ENCODE measurements at regions not wholly inside any gene's neighbourhood (a gene's known extent, or its start where the extent isn't known, plus 50 kb on each side); places are given as distances from the start of the nearest gene placed in this dataset.

DNA sequence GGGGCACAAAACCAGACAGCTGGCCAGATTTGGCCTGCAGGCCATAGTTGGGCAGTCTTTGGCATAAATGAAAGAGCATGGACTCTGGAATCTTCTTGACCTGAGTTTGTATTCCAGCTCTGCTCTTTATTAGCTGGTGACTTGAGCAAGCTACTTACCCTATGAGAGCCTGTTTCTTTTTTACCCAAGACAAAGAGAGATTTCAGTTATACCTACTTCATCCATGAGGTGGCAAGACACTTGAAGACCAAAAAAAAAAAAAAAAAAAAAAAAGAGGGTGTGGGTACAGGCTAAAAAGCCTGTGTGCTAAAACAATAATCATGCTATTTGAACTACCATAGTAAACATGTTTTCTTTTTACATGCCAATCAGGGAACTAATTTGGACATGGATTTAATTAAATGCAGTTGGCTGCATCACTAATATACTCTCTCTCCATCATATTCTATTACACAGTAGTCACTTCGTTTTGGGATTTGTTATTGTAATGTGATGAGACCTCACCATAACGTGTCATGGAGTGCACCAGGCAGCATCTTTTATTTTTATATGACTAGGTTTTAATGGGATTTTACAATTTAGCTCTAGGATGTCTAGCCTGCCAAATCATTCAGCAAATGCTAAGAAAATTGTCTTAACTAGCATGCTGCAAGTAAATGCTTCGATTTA, 109.2 kb upstream of the FHIT start:
- POLR2A ChIA-PET, result interaction anchor here (0.7 kb wide), 1 partner anchor 58 kb away, joined by 3 read pairs; no protein-coding TSS in a partner anchor
- no TSS peak for BruUV-seq (replicated peaks)
- CTCF ChIA-PET (ENCODE audit: unreplicated experiment), result no interaction called here

GRCh38 chr3:61369678-61370077, 118.4 kb upstream of the FHIT start:
- ChIA-PET POLR2A (no interaction called here), CTCF (ENCODE audit: unreplicated experiment) (no interaction called here)
- Histone ChIP-seq H4K20me1 (ENCODE audit: insufficient read depth, low read length) (no peaks in the 10 kb centered on the region), H3K27ac (ENCODE audit: low read depth, low read length, poor library complexity, severe bottlenecking) (no peak overlapping the region), H3K9me2 (ENCODE audit: insufficient read depth, low read length) (no peaks in the 10 kb centered on the region), H3K4me3 (ENCODE audit: low read depth, low read length, poor library complexity, severe bottlenecking) (no peak overlapping the region), H3K9me3 (ENCODE audit: low read length) (no peaks in the 10 kb centered on the region), H3K4me1 (ENCODE audit: insufficient read depth, low read length, poor library complexity, severe bottlenecking) (no peaks in the 10 kb centered on the region), H3K36me3 (ENCODE audit: insufficient read depth, low read length) (no peaks in the 10 kb centered on the region), H2AFZ (ENCODE audit: low read length) (no peak overlapping the region), H3K79me2 (ENCODE audit: insufficient read depth, low read depth, low read length) (no peaks in the 10 kb centered on the region), H3K4me2 (ENCODE audit: low read length) (no peak overlapping the region)
- no TSS peak for BruUV-seq (replicated peaks)
- no peak for TF ChIP-seq EZH2phosphoT487 (IDR thresholded peaks at IDR 0.05; ENCODE audit: borderline replicate concordance, low read depth, low read length)
- TF ChIP-seq, protein P1, sequence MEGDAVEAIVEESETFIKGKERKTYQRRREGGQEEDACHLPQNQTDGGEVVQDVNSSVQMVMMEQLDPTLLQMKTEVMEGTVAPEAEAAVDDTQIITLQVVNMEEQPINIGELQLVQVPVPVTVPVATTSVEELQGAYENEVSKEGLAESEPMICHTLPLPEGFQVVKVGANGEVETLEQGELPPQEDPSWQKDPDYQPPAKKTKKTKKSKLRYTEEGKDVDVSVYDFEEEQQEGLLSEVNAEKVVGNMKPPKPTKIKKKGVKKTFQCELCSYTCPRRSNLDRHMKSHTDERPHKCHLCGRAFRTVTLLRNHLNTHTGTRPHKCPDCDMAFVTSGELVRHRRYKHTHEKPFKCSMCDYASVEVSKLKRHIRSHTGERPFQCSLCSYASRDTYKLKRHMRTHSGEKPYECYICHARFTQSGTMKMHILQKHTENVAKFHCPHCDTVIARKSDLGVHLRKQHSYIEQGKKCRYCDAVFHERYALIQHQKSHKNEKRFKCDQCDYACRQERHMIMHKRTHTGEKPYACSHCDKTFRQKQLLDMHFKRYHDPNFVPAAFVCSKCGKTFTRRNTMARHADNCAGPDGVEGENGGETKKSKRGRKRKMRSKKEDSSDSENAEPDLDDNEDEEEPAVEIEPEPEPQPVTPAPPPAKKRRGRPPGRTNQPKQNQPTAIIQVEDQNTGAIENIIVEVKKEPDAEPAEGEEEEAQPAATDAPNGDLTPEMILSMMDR (conservative IDR thresholded peaks at IDR 0.05; ENCODE audit: low read length), result no peak
- DNase-seq (ENCODE audit: low spot score), result peak; percentile 2
- intact Hi-C loops (cut with micrococcal nuclease; ENCODE audit: unreplicated experiment), result no loop called here

More for the DNA sequence above, 109.2 kb upstream of the FHIT start:
- no peaks in the 10 kb centered on the region for H3K9me2 ChIP-seq (ENCODE audit: insufficient read depth, low read length)
- no peak overlapping the region for H2AFZ ChIP-seq (ENCODE audit: low read length)
- intact Hi-C loops (cut with micrococcal nuclease; ENCODE audit: unreplicated experiment), result loop anchor here (5.0 kb wide), 1 partner anchor 108 kb away; the partner anchor contains the start of gene FHIT
- no peak overlapping the region for H3K4me3 ChIP-seq (ENCODE audit: low read depth, low read length, poor library complexity, severe bottlenecking)
- no peak for TF ChIP-seq EZH2phosphoT487 (IDR thresholded peaks at IDR 0.05; ENCODE audit: borderline replicate concordance, low read depth, low read length)
- TF ChIP-seq, protein P1 (conservative IDR thresholded peaks at IDR 0.05; ENCODE audit: low read length), result no peak
- no peak overlapping the region for H3K4me2 ChIP-seq (ENCODE audit: low read length)
- no peaks in the 10 kb centered on the region for H4K20me1 ChIP-seq (ENCODE audit: insufficient read depth, low read length)
- H3K9me3 ChIP-seq (ENCODE audit: low read length), result no peaks in the 10 kb centered on the region
- H3K36me3 ChIP-seq (ENCODE audit: insufficient read depth, low read length), result no peaks in the 10 kb centered on the region
- no peaks in the 10 kb centered on the region for H3K79me2 ChIP-seq (ENCODE audit: insufficient read depth, low read depth, low read length)
- no peaks in the 10 kb centered on the region for H3K4me1 ChIP-seq (ENCODE audit: insufficient read depth, low read length, poor library complexity, severe bottlenecking)
- no peak for DNase-seq (ENCODE audit: low spot score)
- no peak overlapping the region for H3K27ac ChIP-seq (ENCODE audit: low read depth, low read length, poor library complexity, severe bottlenecking)

DNA sequence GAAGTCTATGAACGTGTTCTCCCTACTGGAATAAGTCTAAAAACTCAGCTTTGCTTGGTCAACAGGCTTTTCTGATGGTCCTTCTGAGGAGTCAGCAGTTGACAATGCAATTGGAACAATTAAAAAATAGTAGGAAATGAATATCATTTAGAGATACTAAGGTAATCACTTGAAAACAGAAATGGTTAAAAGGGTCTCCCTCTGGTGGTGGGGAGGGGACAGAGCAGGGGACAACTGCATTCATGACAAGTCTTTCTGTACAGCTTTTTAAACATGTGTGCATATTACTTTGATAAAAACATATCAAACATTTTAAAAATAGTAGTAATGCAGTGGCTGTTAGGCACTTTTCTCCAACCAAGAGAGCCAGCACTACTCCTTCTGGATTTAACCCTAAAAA, 119.9 kb upstream of the FHIT start:
- no peaks in the 10 kb centered on the region for H3K4me1 ChIP-seq (ENCODE audit: insufficient read depth, low read length, poor library complexity, severe bottlenecking)
- no peak overlapping the region for H3K27ac ChIP-seq (ENCODE audit: low read depth, low read length, poor library complexity, severe bottlenecking)
- TF ChIP-seq, protein P1 (conservative IDR thresholded peaks at IDR 0.05; ENCODE audit: low read length), result peak; percentile 83
- no peak for TF ChIP-seq EZH2phosphoT487 (IDR thresholded peaks at IDR 0.05; ENCODE audit: borderline replicate concordance, low read depth, low read length)
- no peak overlapping the region for H3K4me3 ChIP-seq (ENCODE audit: low read depth, low read length, poor library complexity, severe bottlenecking)
- H2AFZ ChIP-seq (ENCODE audit: low read length), result no peak overlapping the region; the same call in 1 of the 2 replicates
- H4K20me1 ChIP-seq (ENCODE audit: insufficient read depth, low read length), result no peaks in the 10 kb centered on the region
- ChIA-PET CTCF (ENCODE audit: unreplicated experiment) (no interaction called here), POLR2A (no interaction called here)
- H3K4me2 ChIP-seq (ENCODE audit: low read length), result no peak overlapping the region
- no peaks in the 10 kb centered on the region for H3K9me2 ChIP-seq (ENCODE audit: insufficient read depth, low read length)
- peak; percentile 14 for DNase-seq (ENCODE audit: low spot score)
- no peaks in the 10 kb centered on the region for H3K79me2 ChIP-seq (ENCODE audit: insufficient read depth, low read depth, low read length)
- BruUV-seq (replicated peaks), result no TSS peak
- intact Hi-C loops (cut with micrococcal nuclease; ENCODE audit: unreplicated experiment), result no loop called here
- H3K9me3 ChIP-seq (ENCODE audit: low read length), result no peaks in the 10 kb centered on the region
- H3K36me3 ChIP-seq (ENCODE audit: insufficient read depth, low read length), result no peaks in the 10 kb centered on the region
